Natural killer cell (primary cell): ENCODE measurements at regions not wholly inside any gene's neighbourhood (a gene's known extent, or its start where the extent isn't known, plus 50 kb on each side); places are given as distances from the start of the nearest gene placed in this dataset.

Experiments used
- ATAC-seq, 3 donors: fragments of 150-1000 bp in 2 of 3; fragments of 200-7000 bp in 1 of 3; cut with Tn5 transposase; 1 replicate in 1 of 3; 2 replicates in 2 of 3; pipeline ENCODE4 v1.10.0; 2021; ENCODE audit warnings: mild to moderate bottlenecking in 2 of 3, moderate library complexity in 2 of 3
- DNase-seq, 2 donors: peaks; one replicate each; pipeline versions ENCODE4 v3.0.0 to v3.0.0-alpha.2; 2013 to 2021; ENCODE audit warnings: mixed read lengths in 1 of 2
- H3K27ac ChIP-seq: one replicate; pipeline ENCODE4 v1.5.1; 2013; ENCODE audit warnings: mild to moderate bottlenecking, low read length
- H3K27me3 ChIP-seq: one replicate; pipeline ENCODE4 v1.6.1; 2013; ENCODE audit warnings: low read length; ENCODE audit not compliant: control insufficient read depth, insufficient read depth
- H3K36me3 ChIP-seq: one replicate; pipeline ENCODE4 v1.6.1; 2013; ENCODE audit warnings: low read length; ENCODE audit not compliant: control insufficient read depth, insufficient read depth
- H3K4me1 ChIP-seq: one replicate; pipeline ENCODE4 v1.6.1; 2013; ENCODE audit warnings: low read length; ENCODE audit not compliant: control insufficient read depth, insufficient read depth
- H3K4me3 ChIP-seq: one replicate; pipeline ENCODE4 v1.5.1; 2013; ENCODE audit warnings: low read length
- H3K9me3 ChIP-seq: one replicate; pipeline ENCODE4 v1.6.1; 2013; ENCODE audit warnings: low read length; ENCODE audit not compliant: control insufficient read depth, insufficient read depth
- H3K27ac Mint-ChIP-seq, 2 donors: one replicate each; pipeline ENCODE4 v1.8.0; 2022; ENCODE audit warnings: mild to moderate bottlenecking in 2 of 2, mixed read lengths in 2 of 2, moderate library complexity in 1 of 2
- H3K27me3 Mint-ChIP-seq, 2 donors: one replicate each; pipeline ENCODE4 v1.8.0; 2022; ENCODE audit warnings: low read depth in 2 of 2, mixed read lengths in 2 of 2
- H3K36me3 Mint-ChIP-seq: one replicate; pipeline ENCODE4 v1.8.0; 2022; ENCODE audit warnings: mixed read lengths
- H3K4me1 Mint-ChIP-seq, 2 donors: one replicate each; pipeline ENCODE4 v1.8.0; 2022; ENCODE audit warnings: mixed read lengths in 2 of 2
- H3K4me3 Mint-ChIP-seq: one replicate; pipeline ENCODE4 v1.8.0; 2022; ENCODE audit warnings: mild to moderate bottlenecking, moderate library complexity, mixed read lengths
- H3K9me3 Mint-ChIP-seq, 2 donors: one replicate each; pipeline ENCODE4 v1.8.0; 2022; ENCODE audit warnings: mixed read lengths in 2 of 2
- WGBS: methylation state at CpG from one replicate; pipeline ENCODE4 v1.1.7; 2013; ENCODE audit warnings: missing lambda C conversion rate; ENCODE audit not compliant: insufficient coverage; 5-methylcytosine and 5-hydroxymethylcytosine counted together
- intact Hi-C: fragments of 100-400 bp; cut with micrococcal nuclease; formaldehyde crosslinking; loops from one replicate; pipeline ENCODE4 v1.14.2; 2022
- TF ChIP-seq, protein P1 (sequence below): fragments of 200-600 bp; IDR thresholded peaks from one replicate; pipeline ENCODE4 v1.8.0; 2022; ENCODE audit warnings: antibody characterized with exemption

DNA sequence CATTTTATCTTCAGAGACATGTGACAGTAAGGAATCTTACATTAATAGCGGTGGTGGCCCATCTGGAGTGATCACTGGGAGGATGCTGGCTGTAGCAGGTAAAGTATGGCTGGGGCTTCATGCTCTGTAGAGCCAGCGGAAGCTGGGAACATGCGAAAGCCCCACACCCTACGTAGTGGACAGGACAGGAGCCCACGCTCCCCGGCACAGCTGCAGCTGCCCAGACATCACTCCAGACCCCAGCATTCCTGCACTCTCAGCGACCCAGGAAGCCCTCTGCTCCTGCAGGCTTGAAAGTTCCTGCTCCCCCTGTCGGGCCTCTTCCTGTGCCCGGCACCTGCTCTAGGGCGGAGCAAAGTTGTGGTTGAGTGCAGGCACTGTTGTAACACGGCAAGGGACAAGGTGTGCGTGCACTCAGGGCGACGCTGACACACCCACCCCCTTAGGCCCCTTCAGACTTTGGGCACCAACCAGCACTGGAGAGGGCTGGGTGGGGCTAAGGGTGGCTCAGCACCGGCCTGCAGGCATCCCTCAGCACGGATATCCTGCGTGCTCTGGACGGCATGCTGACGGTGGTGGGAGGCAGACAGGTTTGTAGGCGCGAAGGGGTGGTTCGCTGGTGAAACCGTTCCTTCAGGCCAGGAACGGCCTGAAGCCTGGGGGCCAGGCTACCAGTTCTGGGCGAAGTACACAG is 568.3 kb downstream of the FSCB start:
- Histone ChIP-seq H3K27me3 (no peaks in the 10 kb centered on the region), H3K4me1 (no peaks in the 10 kb centered on the region), H3K27ac (no peak overlapping the region), H3K9me3 (peaks cover 6% of the 10 kb centered on the region), H3K4me3 (no peak overlapping the region), H3K36me3 (no peaks in the 10 kb centered on the region)
- TF ChIP-seq, protein P1, sequence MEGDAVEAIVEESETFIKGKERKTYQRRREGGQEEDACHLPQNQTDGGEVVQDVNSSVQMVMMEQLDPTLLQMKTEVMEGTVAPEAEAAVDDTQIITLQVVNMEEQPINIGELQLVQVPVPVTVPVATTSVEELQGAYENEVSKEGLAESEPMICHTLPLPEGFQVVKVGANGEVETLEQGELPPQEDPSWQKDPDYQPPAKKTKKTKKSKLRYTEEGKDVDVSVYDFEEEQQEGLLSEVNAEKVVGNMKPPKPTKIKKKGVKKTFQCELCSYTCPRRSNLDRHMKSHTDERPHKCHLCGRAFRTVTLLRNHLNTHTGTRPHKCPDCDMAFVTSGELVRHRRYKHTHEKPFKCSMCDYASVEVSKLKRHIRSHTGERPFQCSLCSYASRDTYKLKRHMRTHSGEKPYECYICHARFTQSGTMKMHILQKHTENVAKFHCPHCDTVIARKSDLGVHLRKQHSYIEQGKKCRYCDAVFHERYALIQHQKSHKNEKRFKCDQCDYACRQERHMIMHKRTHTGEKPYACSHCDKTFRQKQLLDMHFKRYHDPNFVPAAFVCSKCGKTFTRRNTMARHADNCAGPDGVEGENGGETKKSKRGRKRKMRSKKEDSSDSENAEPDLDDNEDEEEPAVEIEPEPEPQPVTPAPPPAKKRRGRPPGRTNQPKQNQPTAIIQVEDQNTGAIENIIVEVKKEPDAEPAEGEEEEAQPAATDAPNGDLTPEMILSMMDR, result no peak
- peaks cover 6 to 11% of the 10 kb centered on the region in 2 donors for H3K9me3 Mint-ChIP-seq
- H3K27me3 Mint-ChIP-seq, result no peaks in the 10 kb centered on the region
- WGBS, result 85% methylated on average over 25 of the region's 25 CpGs
- no peak overlapping the region for H3K4me3 Mint-ChIP-seq
- no peaks in the 10 kb centered on the region for H3K4me1 Mint-ChIP-seq
- H3K27ac Mint-ChIP-seq, result no peak overlapping the region
- H3K36me3 Mint-ChIP-seq, result no peaks in the 10 kb centered on the region
- ATAC-seq (no peak), DNase-seq (no peak)
- intact Hi-C loops, result no loop called here

DNA sequence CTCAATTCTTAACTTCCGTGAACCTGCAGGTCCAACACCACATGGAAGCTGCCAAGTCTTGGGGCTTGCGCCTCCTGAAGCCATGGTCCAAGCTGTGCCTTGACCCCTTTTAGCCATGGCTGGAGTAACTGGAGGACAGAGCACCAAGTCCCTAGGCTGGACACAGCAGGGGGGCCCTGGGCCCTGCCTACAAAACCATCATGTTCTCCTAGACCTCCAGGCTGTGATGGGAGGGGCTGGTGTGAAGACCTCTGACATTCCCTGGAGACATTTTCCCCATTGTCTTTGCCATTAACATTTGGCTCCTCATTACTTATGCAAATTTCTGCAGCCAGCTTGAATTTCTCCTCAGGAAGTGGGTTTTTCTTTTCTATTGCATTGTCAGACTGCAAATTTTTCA is 570.1 kb downstream of the FSCB start:
- Histone ChIP-seq H3K4me3 (no peak overlapping the region), H3K27me3 (no peaks in the 10 kb centered on the region), H3K27ac (no peak overlapping the region), H3K9me3 (peaks cover 6% of the 10 kb centered on the region), H3K36me3 (no peaks in the 10 kb centered on the region), H3K4me1 (no peaks in the 10 kb centered on the region)
- Mint-ChIP-seq H3K9me3 (peaks cover 2 to 8% of the 10 kb centered on the region in 2 donors), H3K36me3 (no peaks in the 10 kb centered on the region), H3K27ac (no peak overlapping the region), H3K4me1 (no peaks in the 10 kb centered on the region), H3K4me3 (no peak overlapping the region), H3K27me3 (no peaks in the 10 kb centered on the region)
- DNase-seq (no peak), ATAC-seq (no peak)
- intact Hi-C loops, result no loop called here
- TF ChIP-seq, protein P1, result no peak
- 94% methylated on average over 2 of the region's 2 CpGs for WGBS

DNA sequence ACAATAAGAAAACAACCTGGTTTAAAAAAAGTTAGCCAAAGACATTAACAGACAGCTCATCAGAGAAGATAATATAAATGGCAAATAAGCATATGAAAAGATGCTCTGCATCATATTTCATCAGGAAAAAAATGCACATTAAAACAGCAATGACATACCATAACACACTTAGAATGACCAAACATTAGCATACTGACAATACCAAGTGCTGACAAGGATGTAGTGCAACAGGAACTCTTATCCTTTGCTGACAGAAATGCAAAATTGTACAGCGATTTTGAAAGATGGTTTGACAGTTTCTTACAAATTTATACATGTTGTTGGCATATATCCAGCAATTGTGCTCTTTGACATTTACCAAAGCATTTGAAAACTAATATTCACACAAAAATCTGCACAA is 573.0 kb downstream of the FSCB start:
- Mint-ChIP-seq H3K27ac (no peak overlapping the region), H3K36me3 (no peaks in the 10 kb centered on the region), H3K9me3 (peaks cover 9 to 21% of the 10 kb centered on the region in 2 donors), H3K27me3 (no peaks in the 10 kb centered on the region), H3K4me1 (no peaks in the 10 kb centered on the region), H3K4me3 (no peak overlapping the region)
- no peaks in the 10 kb centered on the region for H3K4me1 ChIP-seq
- no peak for DNase-seq
- peaks cover 2% of the 10 kb centered on the region for H3K9me3 ChIP-seq
- TF ChIP-seq, protein P1, result no peak
- no peak overlapping the region for H3K27ac ChIP-seq
- WGBS, result 80% methylated on average over 1 of the region's 1 CpG
- ATAC-seq, result no peak
- H3K4me3 ChIP-seq, result no peak overlapping the region
- no peaks in the 10 kb centered on the region for H3K27me3 ChIP-seq
- intact Hi-C loops, result no loop called here
- H3K36me3 ChIP-seq, result no peaks in the 10 kb centered on the region
